HG03108 (cell line): ENCODE measurements at regions not wholly inside any gene's neighbourhood (a gene's known extent, or its start where the extent isn't known, plus 50 kb on each side); places are given as distances from the start of the nearest gene placed in this dataset.
"Not testable (repeated sequence)": the region's sequence is repeated elsewhere in the genome, so short reads cannot be mapped to it uniquely, and the experiment has no call there.

Experiments used
- ATAC-seq: cut with Tn5 transposase; IDR thresholded peaks from one replicate; pipeline ENCODE4 v1.9.1; 2021; ENCODE audit warnings: moderate library complexity; ENCODE audit not compliant: unreplicated experiment

DNA sequence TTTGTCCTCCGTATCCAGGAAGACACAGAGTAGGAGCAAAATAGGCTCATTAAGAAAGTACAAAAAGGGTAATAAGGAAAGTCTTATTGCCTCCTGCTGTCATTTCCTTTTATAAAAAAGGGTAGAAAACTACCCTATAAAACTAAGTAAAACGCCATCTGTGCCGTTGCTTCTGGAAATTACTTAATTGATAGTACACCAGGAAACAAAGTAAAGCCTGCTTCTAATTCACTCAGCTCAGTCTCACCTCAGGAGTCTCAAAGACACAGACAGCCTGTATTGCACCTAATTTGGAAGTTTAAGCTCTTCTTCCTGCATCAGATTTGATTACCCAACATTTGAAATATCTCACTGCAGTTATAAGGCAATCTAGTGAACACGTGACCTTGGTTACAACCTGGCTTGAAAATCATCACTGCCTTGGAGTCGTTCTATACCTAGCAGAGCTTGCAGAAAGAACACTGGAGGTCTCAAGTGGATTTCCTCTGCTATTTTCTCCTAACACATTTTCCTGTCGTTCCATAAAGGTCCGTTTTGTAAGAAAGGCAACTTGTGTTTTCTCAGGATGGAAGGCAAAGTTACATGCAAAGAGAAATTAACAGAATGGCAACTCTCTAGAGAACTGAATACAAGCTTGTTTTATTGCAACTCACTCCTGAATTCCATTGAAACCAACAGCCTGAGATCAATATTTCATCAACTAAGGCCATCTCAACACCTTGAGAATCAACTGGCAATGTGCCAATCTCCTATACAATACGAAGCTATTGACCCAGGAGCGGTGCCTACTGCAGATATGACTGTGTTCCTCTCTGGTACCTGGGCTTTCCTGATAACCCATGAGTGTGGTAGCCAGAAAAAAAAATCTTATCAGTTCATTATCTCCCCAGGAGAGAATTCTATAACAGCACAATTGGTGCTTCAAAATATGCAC lies 203.3 kb upstream of the LMCD1 start:
- ATAC-seq = no peak

GRCh38 chr3:8301977-8302735 lies 199.5 kb upstream of the LMCD1 start:
- no peak for ATAC-seq

DNA sequence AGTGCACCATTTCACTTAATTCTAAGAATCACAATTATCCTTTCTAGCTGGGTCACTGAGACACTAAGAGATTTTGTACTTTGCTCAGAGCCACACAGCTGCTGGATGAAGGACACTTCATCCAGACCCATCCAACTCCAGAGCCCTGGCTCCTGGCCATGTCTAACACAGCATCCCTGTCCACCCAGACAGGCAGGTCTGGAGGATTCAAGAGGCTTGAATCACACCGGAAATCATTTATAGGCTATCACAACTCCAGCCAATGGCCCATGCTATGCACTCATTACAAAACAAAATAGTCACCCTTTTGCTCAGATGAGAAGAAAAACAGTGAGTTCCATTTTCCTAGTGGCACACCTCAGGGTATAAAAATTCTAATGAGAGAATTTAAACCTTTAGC lies 198.2 kb upstream of the LMCD1 start:
- no peak for ATAC-seq

GRCh38 chr3:8305371-8305770 lies 196.3 kb upstream of the LMCD1 start:
- ATAC-seq = no peak

DNA sequence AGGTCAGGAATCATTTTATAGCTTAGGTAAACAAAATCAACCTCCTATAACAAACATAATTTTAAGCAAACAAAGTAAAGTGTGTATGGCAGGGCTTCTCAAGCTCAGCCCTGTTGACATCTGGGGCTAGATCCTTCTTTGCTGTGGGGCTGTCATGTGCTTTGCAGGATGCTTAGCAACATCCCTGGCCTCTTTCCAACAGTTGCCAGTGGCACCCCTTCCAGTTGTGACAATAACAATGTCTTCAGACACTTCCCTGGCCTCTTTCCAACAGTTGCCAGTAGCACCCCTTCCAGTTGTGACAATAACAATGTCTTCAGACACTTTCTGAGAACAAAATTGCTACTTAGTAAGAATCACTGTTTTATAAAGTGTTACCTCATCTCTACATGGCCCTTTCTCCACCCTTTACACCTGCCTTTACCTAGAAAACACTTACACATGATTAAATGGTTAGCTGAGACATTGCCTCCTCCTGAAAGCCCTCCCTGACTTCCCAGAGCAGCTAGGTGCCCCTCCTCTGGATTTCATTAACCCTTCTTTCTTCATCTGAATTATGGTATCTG lies 194.0 kb upstream of the LMCD1 start:
- no peak for ATAC-seq

DNA sequence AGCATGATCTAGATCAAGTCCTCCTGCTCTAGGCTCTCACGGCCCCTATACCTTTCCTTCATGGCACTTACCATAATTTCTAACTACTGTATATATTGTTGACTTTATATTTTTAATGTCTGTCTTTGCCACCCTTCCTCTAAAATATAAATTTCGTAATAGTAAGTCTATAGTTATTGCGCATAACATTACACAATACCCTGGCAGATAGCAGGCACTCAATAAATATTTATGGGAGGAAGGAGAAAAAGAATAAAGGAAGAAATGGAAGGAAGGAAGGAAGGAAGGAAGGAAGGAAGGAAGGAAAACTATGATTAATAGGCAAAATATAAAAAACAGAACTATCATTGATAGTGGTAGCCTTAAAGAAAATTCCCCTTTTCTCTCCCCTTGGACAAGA lies 190.3 kb upstream of the LMCD1 start:
- ATAC-seq = no peak

- ATAC-seq = no peak
Measured at GRCh38 chr3:8312685-8313084, 188.9 kb upstream of the LMCD1 start.

GRCh38 chr3:8313560-8314267 lies 187.9 kb upstream of the LMCD1 start:
- no peak for ATAC-seq

DNA sequence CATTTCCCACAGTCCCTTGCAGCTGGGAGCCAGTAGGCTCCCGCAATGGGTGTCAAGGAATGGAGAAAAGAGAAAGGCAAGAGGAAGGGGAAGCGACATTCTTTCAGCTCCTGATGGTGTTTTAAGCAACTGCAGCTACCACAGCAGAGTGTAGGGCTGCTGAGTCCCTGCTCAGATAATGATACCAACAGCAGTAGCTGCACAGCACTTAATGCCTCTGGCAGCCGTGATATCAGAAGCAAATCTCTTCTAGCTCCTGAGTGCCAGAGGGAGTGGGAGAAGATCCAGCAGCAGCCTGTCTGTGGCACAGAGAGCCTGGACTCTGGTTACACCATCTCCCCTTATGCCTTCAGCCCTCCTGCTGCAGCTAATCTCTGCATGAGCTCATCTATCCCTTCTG lies 186.1 kb upstream of the LMCD1 start:
- ATAC-seq = not testable (repeated sequence)

DNA sequence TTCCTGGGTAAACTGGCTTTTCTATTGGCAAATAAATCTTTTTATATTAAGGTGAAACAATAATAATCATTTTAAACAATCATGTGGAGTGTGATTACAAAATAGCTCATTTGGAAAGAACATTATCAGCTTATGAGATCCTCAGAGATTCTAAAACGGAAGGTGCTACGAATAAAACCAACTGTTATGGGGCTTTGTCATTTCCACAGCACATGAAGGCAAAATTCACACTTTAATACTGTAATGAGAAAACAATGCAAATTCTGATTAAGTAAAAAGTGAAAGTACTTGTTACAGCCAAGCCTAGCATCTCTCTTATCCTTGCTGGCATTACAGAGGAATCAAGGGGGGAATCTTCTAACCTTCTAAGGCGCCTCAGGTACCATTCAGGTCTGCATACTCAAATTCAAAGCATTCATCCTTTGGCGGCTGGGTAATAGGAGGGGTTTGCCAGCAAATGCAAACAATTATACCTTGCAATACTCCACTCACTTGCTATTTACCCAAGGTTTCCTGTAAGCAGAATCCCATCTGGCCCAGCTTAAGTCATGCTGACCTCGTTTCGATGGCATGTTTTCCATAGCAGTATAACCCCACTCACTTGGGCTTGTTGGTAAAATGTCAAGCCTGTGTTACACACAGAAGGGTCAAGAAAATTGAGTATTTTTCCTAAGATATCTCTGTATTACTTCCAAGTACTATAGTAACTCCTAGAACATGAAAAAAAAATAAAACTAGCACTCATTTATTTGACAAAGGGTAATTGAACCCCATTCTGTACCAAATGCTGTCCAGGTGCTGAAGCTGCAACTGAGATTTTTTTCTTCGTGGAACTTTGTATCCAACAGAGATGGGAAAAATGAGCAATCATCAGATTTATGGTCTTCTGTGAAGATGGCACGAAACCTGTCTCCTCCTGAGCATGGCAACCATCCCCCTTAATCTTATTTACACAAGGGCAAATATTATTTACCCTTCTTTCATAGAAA lies 183.7 kb upstream of the LMCD1 start:
- ATAC-seq = no peak

GRCh38 chr3:8319935-8320634 lies 181.5 kb upstream of the LMCD1 start:
- ATAC-seq = no peak

DNA sequence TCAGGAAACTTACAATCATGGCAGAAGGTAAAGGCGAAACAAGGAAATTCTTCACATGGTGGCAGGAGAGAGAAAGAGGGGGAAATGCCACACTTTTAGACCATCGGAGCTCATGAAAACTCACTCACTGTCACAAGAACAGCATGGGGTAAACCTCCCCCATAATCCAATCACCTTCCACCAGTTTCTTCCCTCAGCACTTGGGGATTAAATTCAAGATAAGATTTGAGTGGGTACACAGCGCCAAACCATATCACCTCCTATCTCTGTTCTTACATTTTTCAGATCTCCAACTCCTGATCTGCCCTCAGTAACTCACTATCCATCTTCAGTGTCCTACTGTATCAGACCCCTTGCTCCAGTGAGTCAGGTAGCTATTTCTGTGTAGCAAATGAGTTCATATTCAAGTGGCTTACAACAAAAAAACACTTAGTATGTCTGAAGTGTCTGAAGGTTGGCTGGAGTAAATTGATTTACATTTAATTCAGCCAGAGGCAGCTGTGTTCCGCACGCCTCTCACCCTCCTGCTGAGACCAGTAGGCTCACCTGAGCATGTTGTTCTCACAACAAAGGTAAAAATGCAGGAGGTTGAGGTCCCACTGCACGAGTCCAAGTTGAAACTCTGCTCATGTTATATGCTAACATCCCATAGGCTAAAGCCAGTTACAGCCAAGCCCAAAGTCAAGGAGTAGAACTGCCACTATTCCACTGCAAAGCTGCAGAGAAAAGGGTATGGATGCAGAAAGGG lies 180.7 kb upstream of the LMCD1 start:
- no peak for ATAC-seq

GRCh38 chr3:8324747-8325146 lies 176.9 kb upstream of the LMCD1 start:
- peak; percentile 69 for ATAC-seq

DNA sequence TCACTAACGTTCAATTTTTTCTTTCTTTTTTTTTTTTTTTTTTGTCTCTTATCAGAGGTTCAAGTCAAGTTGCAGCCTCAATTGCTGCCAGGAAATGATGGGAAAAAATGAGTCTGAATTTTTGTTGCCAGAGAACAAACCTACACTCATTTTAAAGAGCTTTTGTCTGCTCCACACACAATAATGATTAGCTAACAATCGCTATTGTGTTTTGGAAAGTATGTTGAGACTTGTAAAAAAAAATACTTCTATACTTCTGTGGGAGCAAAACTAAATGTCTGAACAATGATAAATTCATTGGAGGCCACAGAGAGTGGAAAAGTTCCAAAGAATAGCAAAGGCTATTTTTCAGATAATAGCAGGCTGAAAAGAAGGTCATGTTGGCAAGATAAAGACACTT lies 176.3 kb upstream of the LMCD1 start:
- ATAC-seq = no peak

- ATAC-seq = not testable (repeated sequence)
Measured at GRCh38 chr3:8325833-8326232, 175.8 kb upstream of the LMCD1 start.

DNA sequence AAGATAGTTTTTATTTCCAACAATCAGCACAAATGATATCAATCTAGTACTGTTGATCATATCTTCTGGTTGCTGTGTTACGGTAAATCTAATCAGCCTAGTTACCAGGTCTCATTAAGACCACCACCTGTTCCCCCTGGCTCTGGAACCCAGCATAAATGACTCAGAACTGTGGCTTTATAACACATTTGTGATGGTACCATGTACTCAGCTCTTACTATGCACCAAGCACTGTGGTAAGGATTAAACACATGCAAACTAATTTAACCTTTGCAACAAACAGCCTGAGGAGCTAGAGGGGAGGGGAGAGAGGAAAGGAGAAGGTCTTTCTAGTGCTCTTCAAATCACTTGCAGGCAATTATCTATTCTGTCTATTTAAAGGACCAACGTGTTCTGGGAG lies 173.9 kb upstream of the LMCD1 start:
- no peak for ATAC-seq

DNA sequence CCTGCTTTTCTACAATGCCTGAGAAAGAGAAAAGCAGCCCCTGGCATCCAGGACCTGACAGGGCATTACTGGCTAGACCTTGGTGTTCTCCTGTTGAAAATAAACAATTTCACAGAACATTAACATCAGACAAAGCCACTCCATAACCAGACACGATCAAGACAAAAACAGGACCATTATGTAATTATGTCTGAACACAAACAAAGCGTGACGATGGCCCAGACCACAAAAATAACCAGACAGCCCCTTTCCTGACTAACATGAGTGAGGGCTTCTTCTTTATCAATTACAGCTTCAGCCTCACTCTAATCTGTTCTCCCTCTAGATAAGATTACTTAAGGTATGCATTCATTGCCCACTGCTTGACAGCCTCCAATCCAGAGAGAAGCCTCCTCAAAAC lies 172.7 kb upstream of the LMCD1 start:
- ATAC-seq = no peak

GRCh38 chr3:8329598-8329997 lies 172.0 kb upstream of the LMCD1 start:
- no peak for ATAC-seq

DNA sequence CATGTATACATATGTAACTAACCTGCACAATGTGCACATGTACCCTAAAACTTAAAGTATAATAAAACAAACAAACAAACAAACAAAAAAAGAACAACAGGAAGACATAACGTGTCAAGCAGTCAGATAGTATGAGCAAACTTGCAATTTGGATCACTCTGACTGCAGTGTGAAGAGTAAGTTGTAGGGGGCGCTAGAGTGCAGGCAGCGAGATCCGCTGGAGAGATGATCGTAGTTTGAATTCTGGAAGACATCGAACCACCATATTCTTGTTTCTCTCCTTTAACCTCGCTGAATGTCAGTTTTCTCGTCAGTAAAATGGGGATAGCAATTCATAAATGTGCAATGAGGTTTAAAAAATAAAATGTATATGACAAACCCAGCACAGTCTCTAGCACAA lies 165.2 kb upstream of the LMCD1 start:
- no peak for ATAC-seq
